ENCODE measurements at regions not wholly inside any gene's neighbourhood (a gene's known extent, or its start where the extent isn't known, plus 50 kb on each side); places are given as distances from the start of the nearest gene placed in this dataset.

GRCh38 chr2:150041722-150042425 is 445.6 kb downstream of the RND3 start:
- Histone ChIP-seq H2AFZ (ENCODE audit: low read length) (no peak overlapping the region), H3K36me3 (ENCODE audit: control insufficient read depth, insufficient read depth, low read length) (no peaks in the 10 kb centered on the region), H3K9me3 (ENCODE audit: control insufficient read depth, insufficient read depth, low read depth, low read length) (no peaks in the 10 kb centered on the region), H4K20me1 (ENCODE audit: control insufficient read depth, extremely low read depth, insufficient read depth, low read length) (no peaks in the 10 kb centered on the region), H3K27ac (ENCODE audit: insufficient read depth, low read length) (no peak overlapping the region), H3K4me2 (ENCODE audit: extremely low read depth, insufficient read depth, low read length) (no peak overlapping the region), H3K27me3 (ENCODE audit: control insufficient read depth, insufficient read depth, low read length) (no peaks in the 10 kb centered on the region), H3K4me3 (replicated peaks in 1 of 4; ENCODE audit: control extremely low read depth in 1 of 4, insufficient read depth in 1 of 4, low read depth in 3 of 4, low read length in 4 of 4) (no peak overlapping the region), H3K4me1 (ENCODE audit: control insufficient read depth, extremely low read depth, insufficient read depth, low read length) (no peaks in the 10 kb centered on the region), H3K9ac (ENCODE audit: insufficient read depth, low read length) (no peak overlapping the region), H3K79me2 (ENCODE audit: control insufficient read depth, insufficient read depth, low read length) (no peaks in the 10 kb centered on the region)
- DNase-seq (ENCODE audit: low read depth in 2 of 2), result peak; percentile 71 to 80
- TF ChIP-seq EZH2 (IDR thresholded peaks at IDR 0.05; ENCODE audit: low read length, missing control alignments) (no peak), CTCF (conservative IDR thresholded peaks at IDR 0.05 in 1 of 2, IDR thresholded peaks at IDR 0.05 in 1 of 2; ENCODE audit: low read depth in 1 of 2, low read length in 2 of 2) (no peak)

GRCh38 chr2:150036622-150037021 is 449.0 kb upstream of the MMADHC start:
- Histone ChIP-seq H3K27me3 (ENCODE audit: control insufficient read depth, insufficient read depth, low read length) (no peaks in the 10 kb centered on the region), H2AFZ (ENCODE audit: low read length) (peak overlapping the region; percentile 54), H3K4me1 (ENCODE audit: control insufficient read depth, extremely low read depth, insufficient read depth, low read length) (no peaks in the 10 kb centered on the region), H3K27ac (ENCODE audit: insufficient read depth, low read length) (no peak overlapping the region), H3K4me2 (ENCODE audit: extremely low read depth, insufficient read depth, low read length) (peak overlapping the region; percentile 2), H3K4me3 (replicated peaks in 1 of 4; ENCODE audit: control extremely low read depth in 1 of 4, insufficient read depth in 1 of 4, low read depth in 3 of 4, low read length in 4 of 4) (no peak overlapping the region), H3K9me3 (ENCODE audit: control insufficient read depth, insufficient read depth, low read depth, low read length) (no peaks in the 10 kb centered on the region), H3K9ac (ENCODE audit: insufficient read depth, low read length) (no peak overlapping the region), H3K36me3 (ENCODE audit: control insufficient read depth, insufficient read depth, low read length) (no peaks in the 10 kb centered on the region), H4K20me1 (ENCODE audit: control insufficient read depth, extremely low read depth, insufficient read depth, low read length) (no peaks in the 10 kb centered on the region), H3K79me2 (ENCODE audit: control insufficient read depth, insufficient read depth, low read length) (no peaks in the 10 kb centered on the region)
- no peak for DNase-seq (ENCODE audit: low read depth in 2 of 2)
- TF ChIP-seq EZH2 (IDR thresholded peaks at IDR 0.05; ENCODE audit: low read length, missing control alignments), result no peak
- TF ChIP-seq CTCF (conservative IDR thresholded peaks at IDR 0.05 in 1 of 2, IDR thresholded peaks at IDR 0.05 in 1 of 2; ENCODE audit: low read depth in 1 of 2, low read length in 2 of 2), result no peak

GRCh38 chr2:150034665-150035064 is 447.1 kb upstream of the MMADHC start:
- no peaks in the 10 kb centered on the region for H3K4me1 ChIP-seq (ENCODE audit: control insufficient read depth, extremely low read depth, insufficient read depth, low read length)
- H3K4me2 ChIP-seq (ENCODE audit: extremely low read depth, insufficient read depth, low read length), result no peak overlapping the region
- no peaks in the 10 kb centered on the region for H3K9me3 ChIP-seq (ENCODE audit: control insufficient read depth, insufficient read depth, low read depth, low read length)
- H3K27ac ChIP-seq (ENCODE audit: insufficient read depth, low read length), result no peak overlapping the region
- TF ChIP-seq EZH2 (IDR thresholded peaks at IDR 0.05; ENCODE audit: low read length, missing control alignments) (no peak), CTCF (conservative IDR thresholded peaks at IDR 0.05 in 1 of 2, IDR thresholded peaks at IDR 0.05 in 1 of 2; ENCODE audit: low read depth in 1 of 2, low read length in 2 of 2) (no peak)
- DNase-seq (ENCODE audit: low read depth in 2 of 2), result no peak
- no peaks in the 10 kb centered on the region for H3K27me3 ChIP-seq (ENCODE audit: control insufficient read depth, insufficient read depth, low read length)
- H3K4me3 ChIP-seq (replicated peaks in 1 of 4; ENCODE audit: control extremely low read depth in 1 of 4, insufficient read depth in 1 of 4, low read depth in 3 of 4, low read length in 4 of 4), result no peak overlapping the region
- no peaks in the 10 kb centered on the region for H4K20me1 ChIP-seq (ENCODE audit: control insufficient read depth, extremely low read depth, insufficient read depth, low read length)
- no peaks in the 10 kb centered on the region for H3K79me2 ChIP-seq (ENCODE audit: control insufficient read depth, insufficient read depth, low read length)
- no peak overlapping the region for H3K9ac ChIP-seq (ENCODE audit: insufficient read depth, low read length)
- H2AFZ ChIP-seq (ENCODE audit: low read length), result no peak overlapping the region
- H3K36me3 ChIP-seq (ENCODE audit: control insufficient read depth, insufficient read depth, low read length), result no peaks in the 10 kb centered on the region

All from fibroblast of lung (primary cell).